ENCODE measurements at regions not wholly inside any gene's neighbourhood (a gene's known extent, or its start where the extent isn't known, plus 50 kb on each side); places are given as distances from the start of the nearest gene placed in this dataset.

GRCh38 chrX:125012585-125012984, 307.1 kb upstream of the TEX13C start:
- DNase-seq, result no peak

- DNase-seq, result no peak
Measured at GRCh38 chrX:125029131-125029530, 290.5 kb upstream of the TEX13C start.
